SU-DHL-6 (cell line): ENCODE measurements at regions not wholly inside any gene's neighbourhood (a gene's known extent, or its start where the extent isn't known, plus 50 kb on each side); places are given as distances from the start of the nearest gene placed in this dataset.

Experiments
- CTCF ChIP-seq: fragments of 200-600 bp; sonication (generic); IDR thresholded peaks from one replicate; pipeline ENCODE4 v1.5.1; 2017; ENCODE audit warnings: antibody characterized with exemption, mild to moderate bottlenecking, low read length, moderate library complexity; ENCODE audit not compliant: insufficient read depth, poor library complexity, severe bottlenecking
- EZH2phosphoT487 ChIP-seq: fragments of 200-600 bp; sonication (generic), shearing (Covaris generic); conservative IDR thresholded peaks from 2 replicates; pipeline ENCODE4 v1.6.1; 2018; ENCODE audit warnings: mild to moderate bottlenecking, antibody characterized with exemption, low read length, moderate library complexity, mixed read lengths

DNA sequence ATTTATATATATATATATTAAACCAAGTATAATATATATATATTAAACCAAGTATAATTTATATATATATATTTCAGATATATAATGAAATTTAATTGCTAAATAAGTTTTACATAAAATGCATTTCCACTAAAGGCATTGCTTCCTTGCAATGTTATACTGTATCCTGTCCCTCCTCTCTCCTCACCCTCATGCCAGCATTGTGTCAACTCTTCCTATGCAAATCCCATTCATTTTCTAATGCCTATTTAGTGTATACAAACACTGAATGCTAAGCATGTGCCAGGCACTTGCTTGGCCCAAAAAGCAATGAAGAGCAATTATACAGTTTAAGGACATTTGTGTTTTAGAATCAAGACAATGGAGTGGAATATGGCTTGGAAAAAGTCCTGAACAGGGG lies 71.7 kb upstream of the PRMT6 start:
- TF ChIP-seq CTCF (no peak), EZH2phosphoT487 (no peak)
